MV-4-11 (cell line): ENCODE measurements at regions not wholly inside any gene's neighbourhood (a gene's known extent, or its start where the extent isn't known, plus 50 kb on each side); places are given as distances from the start of the nearest gene placed in this dataset.

ENCODE experiments used
- DNase-seq: peaks from one replicate; lab custom pipeline; 2025; lab: John Stamatoyannopoulos, UW

- no peak for DNase-seq
Measured at GRCh38 chr10:21092683-21093524, 195.8 kb upstream of the NEBL start.

GRCh38 chr10:21090609-21091082, 193.5 kb upstream of the NEBL start:
- DNase-seq = peak; percentile 87

GRCh38 chr10:21087476-21087875, 190.4 kb upstream of the NEBL start:
- DNase-seq = no peak

GRCh38 chr10:21084700-21085099, 187.6 kb upstream of the NEBL start:
- no peak for DNase-seq

GRCh38 chr10:21083861-21084260, 186.8 kb upstream of the NEBL start:
- DNase-seq = peak; percentile 31

GRCh38 chr10:21082206-21082605, 185.1 kb upstream of the NEBL start:
- no peak for DNase-seq

GRCh38 chr10:21080261-21080660, 183.2 kb upstream of the NEBL start:
- DNase-seq = no peak

- no peak for DNase-seq
Measured at GRCh38 chr10:21079330-21079658, 182.2 kb upstream of the NEBL start.

- DNase-seq = peak; percentile 50
Measured at GRCh38 chr10:21078410-21079329, 181.6 kb upstream of the NEBL start.

GRCh38 chr10:21077681-21078080, 180.6 kb upstream of the NEBL start:
- DNase-seq = no peak

- no peak for DNase-seq
Measured at GRCh38 chr10:21076381-21076780, 179.3 kb upstream of the NEBL start.

- DNase-seq = no peak
Measured at GRCh38 chr10:21075880-21076279, 178.8 kb upstream of the NEBL start.

GRCh38 chr10:21071001-21071673, 174.0 kb upstream of the NEBL start:
- DNase-seq = no peak

GRCh38 chr10:21069929-21070700, 173.0 kb upstream of the NEBL start:
- no peak for DNase-seq

GRCh38 chr10:21069278-21069677, 172.2 kb upstream of the NEBL start:
- DNase-seq = no peak

GRCh38 chr10:21068026-21068656, 171.0 kb upstream of the NEBL start:
- DNase-seq = no peak

- DNase-seq = no peak
Measured at GRCh38 chr10:21065621-21066248, 168.6 kb upstream of the NEBL start.

GRCh38 chr10:21061982-21062381, 164.9 kb upstream of the NEBL start:
- DNase-seq = no peak

- no peak for DNase-seq
Measured at GRCh38 chr10:21061184-21061583, 164.1 kb upstream of the NEBL start.

GRCh38 chr10:21060626-21061025, 163.5 kb upstream of the NEBL start:
- no peak for DNase-seq

- no peak for DNase-seq
Measured at GRCh38 chr10:21057989-21058388, 160.9 kb upstream of the NEBL start.
